HG03064 (cell line): ENCODE measurements at regions not wholly inside any gene's neighbourhood (a gene's known extent, or its start where the extent isn't known, plus 50 kb on each side); places are given as distances from the start of the nearest gene placed in this dataset.
"Not testable (repeated sequence)": the region's sequence is repeated elsewhere in the genome, so short reads cannot be mapped to it uniquely, and the experiment has no call there.

Experiments
- ATAC-seq: cut with Tn5 transposase; IDR thresholded peaks from one replicate; pipeline ENCODE4 v1.9.1; 2021; ENCODE audit warnings: low read depth; ENCODE audit not compliant: unreplicated experiment

GRCh38 chr2:82939211-82939610 lies 1519.9 kb downstream of the SUCLG1 start:
- ATAC-seq = no peak

GRCh38 chr2:82938321-82938845 lies 1520.7 kb downstream of the SUCLG1 start:
- ATAC-seq = not testable (repeated sequence)

- no peak for ATAC-seq
Observed at GRCh38 chr2:82913566-82913965, 1545.5 kb downstream of the SUCLG1 start.

GRCh38 chr2:82896117-82896516 lies 1563.0 kb downstream of the SUCLG1 start:
- no peak for ATAC-seq

GRCh38 chr2:82893190-82893589 lies 1565.9 kb downstream of the SUCLG1 start:
- no peak for ATAC-seq

GRCh38 chr2:82879803-82880202 lies 1579.3 kb downstream of the SUCLG1 start:
- no peak for ATAC-seq

- no peak for ATAC-seq
Observed at GRCh38 chr2:82875858-82876257, 1583.2 kb downstream of the SUCLG1 start.

GRCh38 chr2:82857967-82858366 lies 1601.1 kb downstream of the SUCLG1 start:
- ATAC-seq = no peak

GRCh38 chr2:82853299-82853698 lies 1605.8 kb downstream of the SUCLG1 start:
- ATAC-seq = no peak

GRCh38 chr2:82852787-82853186 lies 1606.3 kb downstream of the SUCLG1 start:
- ATAC-seq = no peak

- ATAC-seq = no peak
Observed at GRCh38 chr2:82848285-82848684, 1610.8 kb downstream of the SUCLG1 start.

GRCh38 chr2:82839036-82839435 lies 1620.0 kb downstream of the SUCLG1 start:
- no peak for ATAC-seq

GRCh38 chr2:82837588-82838304 lies 1621.3 kb downstream of the SUCLG1 start:
- ATAC-seq = no peak

GRCh38 chr2:82834893-82835292 lies 1624.2 kb downstream of the SUCLG1 start:
- no peak for ATAC-seq

GRCh38 chr2:82827426-82827825 lies 1631.7 kb downstream of the SUCLG1 start:
- ATAC-seq = no peak

- no peak for ATAC-seq
Observed at GRCh38 chr2:82826437-82826836, 1632.6 kb downstream of the SUCLG1 start.

- no peak for ATAC-seq
Observed at GRCh38 chr2:82825410-82826090, 1633.5 kb downstream of the SUCLG1 start.

GRCh38 chr2:82823892-82824291 lies 1635.2 kb downstream of the SUCLG1 start:
- no peak for ATAC-seq

GRCh38 chr2:82819951-82820350 lies 1639.1 kb downstream of the SUCLG1 start:
- no peak for ATAC-seq

- no peak for ATAC-seq
Observed at GRCh38 chr2:82814146-82814545, 1644.9 kb downstream of the SUCLG1 start.

- no peak for ATAC-seq
Observed at GRCh38 chr2:82811946-82812345, 1647.1 kb downstream of the SUCLG1 start.

GRCh38 chr2:82803307-82803706 lies 1655.8 kb downstream of the SUCLG1 start:
- no peak for ATAC-seq
